SK-N-DZ (cell line): ENCODE measurements at regions not wholly inside any gene's neighbourhood (a gene's known extent, or its start where the extent isn't known, plus 50 kb on each side); places are given as distances from the start of the nearest gene placed in this dataset.

Experiments used
- DNase-seq: peaks from one replicate; pipeline ENCODE4 v3.0.0-alpha.2; 2015; ENCODE audit warnings: low spot score

DNA sequence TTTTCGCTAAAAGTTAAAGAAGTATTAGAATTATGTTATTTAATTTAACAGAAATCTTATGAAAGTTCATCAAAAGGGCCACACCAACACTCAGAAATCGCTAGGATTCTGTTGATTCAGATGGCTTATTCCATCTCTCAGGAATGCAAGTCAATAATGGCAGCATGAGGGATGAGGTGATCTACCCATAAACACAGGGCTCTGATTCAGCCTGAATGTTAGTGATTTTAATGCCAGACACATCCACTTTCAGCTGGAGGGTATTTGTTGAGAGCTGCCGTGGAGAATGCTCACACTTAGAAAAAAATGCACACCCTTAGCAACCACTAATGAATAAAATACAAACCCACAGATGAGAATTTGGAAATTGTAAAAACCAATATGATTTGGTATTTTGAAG, 173.3 kb upstream of the ERBB4 start:
- no peak for DNase-seq

DNA sequence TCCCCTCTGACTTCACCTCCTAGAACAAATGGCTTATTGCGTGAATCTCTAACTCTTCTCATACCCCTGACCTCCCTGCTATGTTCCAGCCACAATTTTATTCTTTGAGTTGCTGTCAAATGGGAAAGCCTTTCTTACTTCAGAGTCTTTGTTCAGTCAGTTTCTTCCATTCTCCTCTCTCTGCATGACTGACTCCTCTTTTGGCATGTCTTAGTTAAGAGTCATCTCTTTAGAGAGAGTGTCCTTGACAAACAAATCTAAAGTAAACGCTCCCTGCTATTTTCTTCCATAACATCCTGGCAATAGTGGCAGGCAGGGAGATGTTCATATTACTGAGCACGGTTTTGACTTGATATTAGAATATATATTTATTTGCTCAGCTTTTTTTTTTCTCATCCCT, 170.7 kb upstream of the ERBB4 start:
- DNase-seq: no peak

GRCh38 chr2:212708355-212708754, 169.8 kb upstream of the ERBB4 start:
- DNase-seq: no peak

DNA sequence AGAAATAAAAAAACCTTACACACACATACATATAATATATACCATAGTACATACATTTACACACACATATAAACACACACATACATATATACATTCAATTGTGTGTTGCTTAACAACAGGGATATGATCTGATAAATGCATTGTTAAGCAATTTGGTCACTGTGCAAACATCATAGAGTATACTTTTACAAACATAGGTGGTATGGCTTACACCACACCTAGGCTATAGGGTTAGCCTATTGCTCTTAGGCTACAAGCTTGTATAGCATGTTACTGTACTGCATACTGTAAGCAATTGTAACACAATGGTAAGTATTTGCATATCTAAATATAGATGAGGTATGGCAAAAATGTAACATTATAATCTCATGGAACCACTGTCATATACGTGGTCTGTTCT, 156.8 kb upstream of the ERBB4 start:
- no peak for DNase-seq

GRCh38 chr2:212694398-212694797, 155.8 kb upstream of the ERBB4 start:
- no peak for DNase-seq

DNA sequence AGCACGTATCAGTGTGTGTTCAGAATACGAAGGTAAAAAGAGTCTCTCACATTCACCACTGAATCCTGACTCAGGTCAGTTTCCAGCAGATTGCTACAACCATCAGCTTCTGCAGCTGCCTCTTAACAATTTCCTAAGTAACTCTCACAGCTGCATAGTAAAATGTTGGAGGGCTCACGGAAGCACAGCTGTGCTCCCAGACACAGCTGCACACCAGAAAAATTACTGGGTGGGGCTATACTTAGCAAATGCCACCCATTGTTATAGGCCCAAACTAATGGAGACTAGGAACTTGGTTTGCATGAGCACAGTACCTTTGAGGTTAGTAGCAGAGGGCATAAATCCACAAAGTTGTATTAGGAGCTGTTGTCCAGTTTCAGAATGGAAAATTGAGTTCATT, 153.9 kb upstream of the ERBB4 start:
- no peak for DNase-seq

DNA sequence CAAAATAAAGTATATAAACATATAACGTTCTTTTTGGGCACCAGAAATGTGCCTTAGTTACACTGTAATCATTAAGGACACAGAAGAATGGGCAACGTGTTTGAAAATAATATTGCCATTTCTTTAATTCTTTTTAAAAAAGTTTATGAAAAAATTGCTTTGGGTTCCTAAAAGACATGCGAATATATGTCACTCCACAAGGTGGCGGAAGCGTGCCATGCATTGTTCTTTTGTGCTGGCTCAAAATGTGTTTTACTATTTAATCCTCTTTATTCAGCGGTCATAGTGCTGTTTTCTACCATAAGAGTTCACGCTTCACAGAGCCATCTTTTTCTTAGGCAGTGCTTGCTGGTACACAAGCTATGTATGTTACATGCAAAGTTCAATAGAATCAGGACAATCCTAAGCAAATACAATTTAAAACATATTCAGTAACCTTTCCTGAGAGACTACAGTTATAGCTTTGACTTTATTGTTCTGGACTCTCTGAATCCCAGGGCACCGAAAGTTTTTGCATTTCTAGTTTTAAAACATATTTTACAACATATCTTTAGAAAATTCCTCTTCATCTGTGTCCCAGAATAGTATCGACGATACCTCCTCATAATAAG, 147.8 kb upstream of the ERBB4 start:
- peak; percentile 47 for DNase-seq

GRCh38 chr2:212683346-212684097, 144.9 kb upstream of the ERBB4 start:
- DNase-seq: no peak

DNA sequence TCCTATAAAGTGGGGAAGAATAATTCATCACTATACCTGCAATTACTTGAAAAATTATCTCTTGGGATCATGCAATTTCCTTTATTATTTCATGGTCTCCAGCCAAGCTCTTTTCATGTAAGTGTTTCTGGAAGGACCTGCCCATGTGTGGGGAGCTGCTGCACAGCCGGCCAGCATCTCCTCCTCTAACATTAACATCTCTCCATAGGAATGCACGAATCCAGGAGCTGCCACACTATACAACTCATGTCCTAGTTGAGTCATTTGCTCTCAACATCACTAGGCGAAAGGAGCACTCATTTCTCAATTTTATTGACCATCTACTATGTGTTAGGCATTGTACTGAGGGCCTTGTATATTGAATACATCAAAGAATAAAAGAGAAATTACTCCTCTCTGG, 144.3 kb upstream of the ERBB4 start:
- no peak for DNase-seq

GRCh38 chr2:212677466-212677865, 138.9 kb upstream of the ERBB4 start:
- DNase-seq: no peak

- no peak for DNase-seq
Observed at GRCh38 chr2:212672186-212672585, 133.6 kb upstream of the ERBB4 start.

GRCh38 chr2:212669761-212670160, 131.2 kb upstream of the ERBB4 start:
- DNase-seq: no peak

GRCh38 chr2:212667751-212668316, 129.2 kb upstream of the ERBB4 start:
- DNase-seq: no peak

DNA sequence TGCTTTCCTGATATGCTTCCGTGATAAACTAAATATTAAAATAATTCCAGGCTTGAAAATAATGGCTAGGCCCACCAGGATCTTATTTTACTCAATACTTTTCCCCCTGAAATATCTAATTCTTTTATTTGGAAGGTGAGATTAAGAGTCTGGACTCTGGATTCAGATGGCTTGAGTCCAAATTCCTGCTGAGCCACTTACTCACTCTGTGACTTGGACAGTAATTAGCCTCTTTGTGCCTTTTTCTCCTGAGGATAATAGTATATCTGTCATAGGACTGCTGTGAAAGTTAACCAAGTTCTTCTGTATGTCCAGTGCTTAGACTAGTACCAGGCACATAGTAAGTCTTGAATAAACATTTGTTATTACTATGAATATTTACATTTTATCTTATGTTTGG, 127.3 kb upstream of the ERBB4 start:
- no peak for DNase-seq

GRCh38 chr2:212659441-212659840, 120.8 kb upstream of the ERBB4 start:
- DNase-seq: no peak

GRCh38 chr2:212649646-212650045, 111.0 kb upstream of the ERBB4 start:
- no peak for DNase-seq

GRCh38 chr2:212646698-212647366, 108.2 kb upstream of the ERBB4 start:
- DNase-seq: no peak

DNA sequence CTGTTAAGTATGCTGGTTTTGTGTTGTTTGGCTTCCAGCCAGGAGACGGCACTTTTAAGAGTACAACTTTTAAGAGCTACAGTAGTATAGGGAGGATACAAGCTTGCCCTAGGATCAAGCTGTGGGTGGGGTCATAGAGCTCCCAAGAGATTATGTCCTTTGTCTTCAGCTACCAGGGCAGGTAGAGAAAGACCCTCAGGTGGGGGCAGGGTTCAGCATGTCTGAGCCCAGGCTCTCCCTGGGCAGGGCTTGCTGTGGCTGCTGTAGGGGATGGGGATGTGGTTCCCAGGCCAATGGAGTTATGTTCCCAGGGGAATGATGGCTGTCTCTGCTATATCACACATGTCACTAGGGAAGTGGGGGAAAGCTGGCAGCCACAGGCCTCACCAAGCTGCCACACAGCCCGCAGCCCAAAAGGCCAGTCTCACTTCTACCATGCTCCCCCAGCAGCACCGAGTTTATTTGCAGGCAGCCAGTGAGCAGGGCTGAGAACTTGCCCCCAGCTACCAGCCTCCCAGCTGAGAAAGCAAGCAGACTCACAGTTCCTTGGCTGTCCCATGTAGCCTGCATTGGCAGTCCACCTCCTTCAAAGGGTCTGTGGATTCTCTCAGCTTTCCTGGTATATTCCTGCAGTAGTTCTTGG, 105.7 kb upstream of the ERBB4 start:
- peak; percentile 20 for DNase-seq

- DNase-seq: no peak
Observed at GRCh38 chr2:212640428-212640827, 101.8 kb upstream of the ERBB4 start.

GRCh38 chr2:212638694-212639093, 100.1 kb upstream of the ERBB4 start:
- DNase-seq: no peak

- DNase-seq: no peak
Observed at GRCh38 chr2:212628586-212628985, 90.0 kb upstream of the ERBB4 start.

DNA sequence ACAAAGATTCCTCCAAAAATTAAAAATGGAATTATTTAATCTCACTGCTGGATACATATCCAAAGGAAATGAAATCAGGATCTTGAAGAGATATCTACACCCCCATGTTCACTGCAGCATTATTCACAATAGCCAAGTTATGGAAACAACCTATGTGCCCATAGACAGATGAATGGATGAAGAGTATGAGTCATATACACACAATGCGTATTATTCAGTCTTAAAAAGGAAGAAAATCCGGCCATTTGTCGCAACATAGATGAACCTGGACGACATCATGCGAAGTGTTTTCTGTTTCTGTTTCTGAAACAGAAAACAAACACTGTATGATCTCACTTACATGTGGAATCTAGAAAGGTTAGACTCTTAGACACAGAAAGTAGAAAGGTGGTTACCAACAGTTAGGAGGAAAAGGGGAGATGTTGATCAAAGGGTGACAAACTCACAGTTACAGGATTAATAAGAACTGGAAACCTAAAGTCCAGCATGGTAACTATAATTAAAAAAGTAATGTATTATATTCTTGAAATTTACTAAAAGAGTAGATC, 87.8 kb upstream of the ERBB4 start:
- no peak for DNase-seq
